SK-N-SH (cell line): ENCODE measurements at regions not wholly inside any gene's neighbourhood (a gene's known extent, or its start where the extent isn't known, plus 50 kb on each side); places are given as distances from the start of the nearest gene placed in this dataset.

Experiments
- CTCF ChIA-PET: fragments of 300-600, 350-600 bp; formaldehyde crosslinking; extraction: SDS; loops from one replicate; lab custom pipeline; 2021; lab: Yijun Ruan, JAX
- POLR2A ChIA-PET: fragments of 350-600 bp; sonication (Branson Sonifier 250); formaldehyde crosslinking; extraction: SDS; loops from one replicate; lab custom pipeline; 2020; ENCODE audit warnings: antibody characterized with exemption, inconsistent platforms; lab: Yijun Ruan, JAX
- DNase-seq: peaks from one replicate; pipeline ENCODE4 v3.0.0; 2012
- H2AFZ ChIP-seq: fragments of 200-600 bp; sonication (generic); 2 replicates; pipeline ENCODE4 v1.8.1; 2016; ENCODE audit warnings: antibody characterized with exemption, mild to moderate bottlenecking, low read depth
- H3F3A ChIP-seq: fragments of 200-600 bp; sonication (generic); replicated peaks from 2 replicates; pipeline ENCODE3; 2016; ENCODE audit warnings: antibody characterized with exemption, mild to moderate bottlenecking; ENCODE audit not compliant: insufficient read depth
- H3K27ac ChIP-seq, 2 experiments: fragments of 200-500 bp in 1 of 2; fragments of 200-600 bp in 1 of 2; sonication (Bioruptor generic) in 1 of 2; sonication (generic), shearing (Covaris generic) in 1 of 2; 2 replicates each; pipeline versions ENCODE4 v1.5.1 to v1.6.1; 2014 to 2016; ENCODE audit warnings: low read depth in 2 of 2, inconsistent platforms in 1 of 2, low read length in 1 of 2, mild to moderate bottlenecking in 1 of 2, mixed read lengths in 1 of 2
- H3K27me3 ChIP-seq: fragments of 200-600 bp; sonication (generic), shearing (Covaris generic); 2 replicates; pipeline ENCODE4 v1.6.1; 2016; ENCODE audit warnings: mixed run types; ENCODE audit not compliant: insufficient read depth
- H3K36me3 ChIP-seq, 2 experiments: fragments of 200-500 bp in 1 of 2; fragments of 200-600 bp in 1 of 2; sonication (Bioruptor generic) in 1 of 2; sonication (generic) in 1 of 2; replicated peaks in 1 of 2; 2 replicates each; pipeline versions ENCODE3 to v1.5.1; 2014 to 2016; ENCODE audit warnings: low read length in 1 of 2, mild to moderate bottlenecking in 1 of 2; ENCODE audit not compliant: insufficient read depth in 2 of 2, control insufficient read depth in 1 of 2
- H3K4me1 ChIP-seq, 2 experiments: fragments of 200-500 bp in 1 of 2; fragments of 200-600 bp in 1 of 2; sonication (Bioruptor generic) in 1 of 2; sonication (generic), shearing (Covaris generic) in 1 of 2; 2 replicates each; pipeline versions ENCODE4 v1.5.1 to v1.6.1; 2014 to 2016; ENCODE audit warnings: low read depth in 1 of 2, low read length in 1 of 2, mixed run types in 1 of 2; ENCODE audit not compliant: insufficient read depth in 2 of 2, control insufficient read depth in 1 of 2
- H3K4me2 ChIP-seq: fragments of 200-600 bp; sonication (generic), shearing (Covaris generic); 2 replicates; pipeline ENCODE4 v1.6.1; 2017; ENCODE audit warnings: mixed run types
- H3K4me3 ChIP-seq, 2 experiments: fragments of 200-500 bp in 1 of 2; fragments of 200-600 bp in 1 of 2; sonication (Bioruptor generic) in 1 of 2; sonication (generic), shearing (Covaris generic) in 1 of 2; 2 replicates each; pipeline versions ENCODE4 v1.5.1 to v1.8.1; 2014 to 2016; ENCODE audit warnings: low read depth in 2 of 2, inconsistent platforms in 1 of 2, low read length in 1 of 2, mild to moderate bottlenecking in 1 of 2, mixed read lengths in 1 of 2, moderate library complexity in 1 of 2
- H3K79me2 ChIP-seq: fragments of 200-600 bp; sonication (generic); 2 replicates; pipeline ENCODE4 v1.8.1; 2017; ENCODE audit warnings: mild to moderate bottlenecking; ENCODE audit not compliant: insufficient read depth
- H3K9ac ChIP-seq: fragments of 200-600 bp; sonication (generic); 2 replicates; pipeline ENCODE4 v1.6.1; 2017; ENCODE audit warnings: mixed run types
- H3K9me2 ChIP-seq: fragments of 200-600 bp; sonication (generic); 2 replicates; pipeline ENCODE4 v1.6.1; 2017; ENCODE audit warnings: mixed run types
- H3K9me3 ChIP-seq: fragments of 200-600 bp; sonication (generic); 2 replicates; pipeline ENCODE4 v1.6.1; 2017; ENCODE audit warnings: mixed run types, mild to moderate bottlenecking, moderate library complexity
- H4K20me1 ChIP-seq: fragments of 200-600 bp; sonication (generic); 2 replicates; pipeline ENCODE4 v1.6.1; 2017; ENCODE audit warnings: mild to moderate bottlenecking, mixed run types; ENCODE audit not compliant: insufficient read depth
- CHD2 ChIP-seq: fragments of 150-350 bp; IDR thresholded peaks from 2 replicates; pipeline ENCODE4 v1.6.1; 2018; ENCODE audit warnings: low read length; ENCODE audit not compliant: partially characterized antibody
- EP300 ChIP-seq, 2 experiments: IDR thresholded peaks; 2 replicates each; pipeline versions ENCODE4 v1.4.0 to v1.6.1; 2012; ENCODE audit warnings: borderline replicate concordance in 1 of 2, low read depth in 1 of 2, low read length in 1 of 2
- FOXJ3 ChIP-seq: sonication (generic); formaldehyde crosslinking; IDR thresholded peaks from 2 replicates; pipeline ENCODE4 v1.5.1; 2020; ENCODE audit warnings: mild to moderate bottlenecking, missing genetic modification reagents
- FOXM1 ChIP-seq: IDR thresholded peaks from 2 replicates; pipeline ENCODE4 v1.4.0; 2012; ENCODE audit warnings: low read depth, mild to moderate bottlenecking
- GABPA ChIP-seq: IDR thresholded peaks from 2 replicates; pipeline ENCODE4 v1.4.0; 2012; ENCODE audit warnings: low read depth, mild to moderate bottlenecking
- GATA2 ChIP-seq: sonication (generic); formaldehyde crosslinking; IDR thresholded peaks from 2 replicates; pipeline ENCODE4 v1.5.0; 2020; ENCODE audit warnings: mild to moderate bottlenecking, missing genetic modification reagents
- MEF2A ChIP-seq: IDR thresholded peaks from 2 replicates; pipeline ENCODE4 v1.4.0; 2012; ENCODE audit warnings: low read depth, borderline replicate concordance
- MXI1 ChIP-seq: IDR thresholded peaks from 2 replicates; pipeline ENCODE4 v1.6.1; 2012; ENCODE audit warnings: mild to moderate bottlenecking, low read depth, low read length, improper control_type of control experiment
- NRF1 ChIP-seq: IDR thresholded peaks from 2 replicates; pipeline ENCODE4 v1.6.1; 2012; ENCODE audit warnings: low read depth, mild to moderate bottlenecking, low read length
- POLR2AphosphoS5 ChIP-seq: IDR thresholded peaks from 2 replicates; pipeline ENCODE4 v1.6.1; 2012; ENCODE audit warnings: low read depth, low read length
- RAD21 ChIP-seq: IDR thresholded peaks from 2 replicates; pipeline ENCODE4 v1.6.1; 2012; ENCODE audit warnings: mild to moderate bottlenecking, low read length
- RCOR1 ChIP-seq: fragments of 150-350 bp; IDR thresholded peaks from 2 replicates; pipeline ENCODE4 v1.6.1; 2017; ENCODE audit warnings: antibody characterized with exemption, low read length
- SMC3 ChIP-seq: IDR thresholded peaks from 2 replicates; pipeline ENCODE4 v1.6.1; 2012; ENCODE audit warnings: low read depth, low read length, improper control_type of control experiment
- TAF1 ChIP-seq: IDR thresholded peaks from 2 replicates; pipeline ENCODE4 v1.6.1; 2012; ENCODE audit warnings: low read depth, mild to moderate bottlenecking, low read length, moderate library complexity, borderline replicate concordance
- ZBTB33 ChIP-seq: IDR thresholded peaks from 2 replicates; pipeline ENCODE4 v1.4.0; 2012; ENCODE audit warnings: low read depth, borderline replicate concordance
- WGBS: methylation state at CpG from one replicate; pipeline ENCODE4 v1.1.6; 2017; ENCODE audit warnings: low lambda C conversion rate; 5-methylcytosine and 5-hydroxymethylcytosine counted together
- TF ChIP-seq, protein P1 (sequence below): fragments of 150-350 bp; IDR thresholded peaks from 2 replicates; pipeline ENCODE4 v1.6.1; 2017; ENCODE audit warnings: antibody characterized with exemption, low read length, low read depth, borderline replicate concordance

GRCh38 chr16:64736857-64737256 lies 385.0 kb downstream of the CDH11 start:
- H3F3A ChIP-seq: no peaks in the 10 kb centered on the region
- no peaks in the 10 kb centered on the region for H3K79me2 ChIP-seq
- no peak overlapping the region for H3K4me2 ChIP-seq
- no peaks in the 10 kb centered on the region for H3K9me2 ChIP-seq
- H4K20me1 ChIP-seq: no peaks in the 10 kb centered on the region
- H3K9me3 ChIP-seq: no peaks in the 10 kb centered on the region
- no peak for DNase-seq
- no peak overlapping the region for H3K4me3 ChIP-seq
- POLR2A ChIA-PET: no interaction called here
- no peak overlapping the region for H2AFZ ChIP-seq
- no peak overlapping the region for H3K27ac ChIP-seq
- CTCF ChIA-PET: no interaction called here
- H3K27me3 ChIP-seq: no peaks in the 10 kb centered on the region
- WGBS: 70% methylated on average over 2 of the region's 2 CpGs
- H3K4me1 ChIP-seq: no peaks in the 10 kb centered on the region
- no peak overlapping the region for H3K9ac ChIP-seq
- no peaks in the 10 kb centered on the region for H3K36me3 ChIP-seq
- no peak for TF ChIP-seq TAF1
- TF ChIP-seq MXI1: no peak

GRCh38 chr16:64731891-64732290 lies 390.0 kb downstream of the CDH11 start:
- no peak overlapping the region for H2AFZ ChIP-seq

More at GRCh38 chr16:64731891-64732290, 390.0 kb downstream of the CDH11 start:
- Histone ChIP-seq H3F3A (no peaks in the 10 kb centered on the region), H3K4me1 (no peaks in the 10 kb centered on the region), H3K27me3 (no peaks in the 10 kb centered on the region), H3K4me2 (no peak overlapping the region), H4K20me1 (no peaks in the 10 kb centered on the region), H3K4me3 (no peak overlapping the region), H3K9me2 (no peaks in the 10 kb centered on the region), H3K79me2 (no peaks in the 10 kb centered on the region), H3K9ac (no peak overlapping the region), H3K27ac (no peak overlapping the region), H3K36me3 (no peaks in the 10 kb centered on the region), H3K9me3 (no peaks in the 10 kb centered on the region)
- DNase-seq: no peak
- ChIA-PET POLR2A (no interaction called here), CTCF (no interaction called here)
- WGBS: 83% methylated on average over 1 of the region's 1 CpG
- TF ChIP-seq GABPA: no peak
- TF ChIP-seq FOXJ3 (CRISPR knock-in tag): no peak
- TF ChIP-seq RCOR1: no peak
- no peak for TF ChIP-seq GATA2 (CRISPR knock-in tag)
- TF ChIP-seq NRF1: no peak
- no peak for TF ChIP-seq MXI1
- no peak for TF ChIP-seq SMC3
- TF ChIP-seq, protein P1, sequence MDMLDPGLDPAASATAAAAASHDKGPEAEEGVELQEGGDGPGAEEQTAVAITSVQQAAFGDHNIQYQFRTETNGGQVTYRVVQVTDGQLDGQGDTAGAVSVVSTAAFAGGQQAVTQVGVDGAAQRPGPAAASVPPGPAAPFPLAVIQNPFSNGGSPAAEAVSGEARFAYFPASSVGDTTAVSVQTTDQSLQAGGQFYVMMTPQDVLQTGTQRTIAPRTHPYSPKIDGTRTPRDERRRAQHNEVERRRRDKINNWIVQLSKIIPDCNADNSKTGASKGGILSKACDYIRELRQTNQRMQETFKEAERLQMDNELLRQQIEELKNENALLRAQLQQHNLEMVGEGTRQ: no peak
- no peak for TF ChIP-seq MEF2A
- TF ChIP-seq EP300 (IDR thresholded peaks at IDR 0.05; ENCODE audit: borderline replicate concordance in 1 of 2, low read depth in 1 of 2, low read length in 1 of 2): no peak
- no peak for TF ChIP-seq POLR2AphosphoS5
- no peak for TF ChIP-seq ZBTB33
- TF ChIP-seq FOXM1: no peak
- no peak for TF ChIP-seq RAD21
- TF ChIP-seq CHD2: no peak
